ENCODE measurements at regions not wholly inside any gene's neighbourhood (a gene's known extent, or its start where the extent isn't known, plus 50 kb on each side); places are given as distances from the start of the nearest gene placed in this dataset.

- Mint-ChIP-seq H3K4me1 (peaks cover 47% of the 10 kb centered on the region), H3K27ac (peak overlapping the region; percentile 91), H3K9me3 (no peaks in the 10 kb centered on the region), H3K36me3 (no peaks in the 10 kb centered on the region), H3K27me3 (no peaks in the 10 kb centered on the region), H3K4me3 (peak overlapping the region; percentile 85)
- peak; percentile 78 for ATAC-seq (ENCODE audit: low read depth)
- DNase-seq (ENCODE audit: low spot score in 2 of 2): no peak
Observed at GRCh38 chr11:128262463-128263345, 324.7 kb downstream of the ETS1 start.

- no peak for DNase-seq (ENCODE audit: low spot score in 2 of 2)
- H3K4me3 Mint-ChIP-seq: peak overlapping the region; percentile 56
- no peaks in the 10 kb centered on the region for H3K36me3 Mint-ChIP-seq
- H3K4me1 Mint-ChIP-seq: peaks cover 54% of the 10 kb centered on the region
- H3K27ac Mint-ChIP-seq: no peak overlapping the region
- ATAC-seq (ENCODE audit: low read depth): no peak
- no peaks in the 10 kb centered on the region for H3K27me3 Mint-ChIP-seq
- no peaks in the 10 kb centered on the region for H3K9me3 Mint-ChIP-seq
Observed at GRCh38 chr11:128261011-128261421, 326.3 kb downstream of the ETS1 start.

GRCh38 chr11:128260398-128260797 is 327.0 kb downstream of the ETS1 start:
- Mint-ChIP-seq H3K27ac (peak overlapping the region; percentile 73), H3K36me3 (no peaks in the 10 kb centered on the region), H3K9me3 (no peaks in the 10 kb centered on the region), H3K4me3 (peak overlapping the region; percentile 13), H3K4me1 (peaks cover 58% of the 10 kb centered on the region), H3K27me3 (no peaks in the 10 kb centered on the region)
- DNase-seq (ENCODE audit: low spot score in 2 of 2) (no peak), ATAC-seq (ENCODE audit: low read depth) (no peak)

- Mint-ChIP-seq H3K27ac (peak overlapping the region; percentile 73), H3K36me3 (no peaks in the 10 kb centered on the region), H3K4me3 (peak overlapping the region; percentile 56), H3K27me3 (no peaks in the 10 kb centered on the region), H3K9me3 (no peaks in the 10 kb centered on the region), H3K4me1 (peaks cover 58% of the 10 kb centered on the region)
- DNase-seq (ENCODE audit: low spot score in 2 of 2) (no peak), ATAC-seq (ENCODE audit: low read depth) (no peak)
Observed at GRCh38 chr11:128259816-128260215, 327.5 kb downstream of the ETS1 start.

- H3K4me1 Mint-ChIP-seq: peaks cover 29% of the 10 kb centered on the region
- no peaks in the 10 kb centered on the region for H3K9me3 Mint-ChIP-seq
- H3K4me3 Mint-ChIP-seq: no peak overlapping the region
- H3K27ac Mint-ChIP-seq: no peak overlapping the region
- DNase-seq (ENCODE audit: low spot score in 2 of 2) (no peak), ATAC-seq (ENCODE audit: low read depth) (no peak)
- H3K36me3 Mint-ChIP-seq: no peaks in the 10 kb centered on the region
- H3K27me3 Mint-ChIP-seq: no peaks in the 10 kb centered on the region
Observed at GRCh38 chr11:128254941-128255340, 332.4 kb downstream of the ETS1 start.

- H3K9me3 Mint-ChIP-seq: no peaks in the 10 kb centered on the region
- H3K27ac Mint-ChIP-seq: no peak overlapping the region
- H3K4me1 Mint-ChIP-seq: peaks cover 7% of the 10 kb centered on the region
- H3K27me3 Mint-ChIP-seq: no peaks in the 10 kb centered on the region
- no peak for ATAC-seq (ENCODE audit: low read depth)
- no peak for DNase-seq (ENCODE audit: low spot score in 2 of 2)
- no peak overlapping the region for H3K4me3 Mint-ChIP-seq
- H3K36me3 Mint-ChIP-seq: no peaks in the 10 kb centered on the region
Observed at GRCh38 chr11:128251140-128251539, 336.2 kb downstream of the ETS1 start.

GRCh38 chr11:128250482-128250881 is 336.9 kb downstream of the ETS1 start:
- Mint-ChIP-seq H3K27ac (no peak overlapping the region), H3K4me3 (no peak overlapping the region), H3K27me3 (peaks cover 1% of the 10 kb centered on the region), H3K36me3 (no peaks in the 10 kb centered on the region), H3K4me1 (peaks cover 2% of the 10 kb centered on the region), H3K9me3 (no peaks in the 10 kb centered on the region)
- DNase-seq (ENCODE audit: low spot score in 2 of 2): no peak
- ATAC-seq (ENCODE audit: low read depth): no peak

GRCh38 chr11:128246810-128247594 is 340.4 kb downstream of the ETS1 start:
- Mint-ChIP-seq H3K9me3 (no peaks in the 10 kb centered on the region), H3K4me1 (no peaks in the 10 kb centered on the region), H3K4me3 (no peak overlapping the region), H3K27ac (no peak overlapping the region), H3K27me3 (peaks cover 1% of the 10 kb centered on the region), H3K36me3 (no peaks in the 10 kb centered on the region)
- ATAC-seq (ENCODE audit: low read depth): no peak
- no peak for DNase-seq (ENCODE audit: low spot score in 2 of 2)

- H3K9me3 Mint-ChIP-seq: no peaks in the 10 kb centered on the region
- H3K4me1 Mint-ChIP-seq: no peaks in the 10 kb centered on the region
- H3K27me3 Mint-ChIP-seq: peaks cover 1% of the 10 kb centered on the region
- no peaks in the 10 kb centered on the region for H3K36me3 Mint-ChIP-seq
- H3K27ac Mint-ChIP-seq: no peak overlapping the region
- H3K4me3 Mint-ChIP-seq: no peak overlapping the region
- ATAC-seq (ENCODE audit: low read depth): no peak
- DNase-seq (ENCODE audit: low spot score in 2 of 2): no peak
Observed at GRCh38 chr11:128246364-128246801, 341.0 kb downstream of the ETS1 start.

- H3K27ac Mint-ChIP-seq: no peak overlapping the region
- no peaks in the 10 kb centered on the region for H3K4me1 Mint-ChIP-seq
- H3K4me3 Mint-ChIP-seq: no peak overlapping the region
- H3K27me3 Mint-ChIP-seq: peaks cover 1% of the 10 kb centered on the region
- no peaks in the 10 kb centered on the region for H3K9me3 Mint-ChIP-seq
- no peak for ATAC-seq (ENCODE audit: low read depth)
- no peak for DNase-seq (ENCODE audit: low spot score in 2 of 2)
- no peaks in the 10 kb centered on the region for H3K36me3 Mint-ChIP-seq
Observed at GRCh38 chr11:128244871-128245270, 342.5 kb downstream of the ETS1 start.

GRCh38 chr11:128242451-128242850 is 344.9 kb downstream of the ETS1 start:
- DNase-seq (ENCODE audit: low spot score in 2 of 2) (no peak), ATAC-seq (ENCODE audit: low read depth) (no peak)
- H3K36me3 Mint-ChIP-seq: no peaks in the 10 kb centered on the region
- peaks cover 1% of the 10 kb centered on the region for H3K27me3 Mint-ChIP-seq
- H3K4me3 Mint-ChIP-seq: no peak overlapping the region
- peaks cover 12% of the 10 kb centered on the region for H3K4me1 Mint-ChIP-seq
- no peak overlapping the region for H3K27ac Mint-ChIP-seq
- no peaks in the 10 kb centered on the region for H3K9me3 Mint-ChIP-seq

GRCh38 chr11:128240546-128240945 is 346.8 kb downstream of the ETS1 start:
- Mint-ChIP-seq H3K36me3 (no peaks in the 10 kb centered on the region), H3K9me3 (no peaks in the 10 kb centered on the region), H3K4me1 (peaks cover 12% of the 10 kb centered on the region), H3K4me3 (no peak overlapping the region), H3K27ac (no peak overlapping the region), H3K27me3 (no peaks in the 10 kb centered on the region)
- ATAC-seq (ENCODE audit: low read depth): no peak
- DNase-seq (ENCODE audit: low spot score in 2 of 2): no peak

GRCh38 chr11:128239306-128239705 is 348.1 kb downstream of the ETS1 start:
- ATAC-seq (ENCODE audit: low read depth) (no peak), DNase-seq (ENCODE audit: low spot score in 2 of 2) (no peak)
- no peaks in the 10 kb centered on the region for H3K9me3 Mint-ChIP-seq
- H3K4me1 Mint-ChIP-seq: peaks cover 12% of the 10 kb centered on the region
- H3K36me3 Mint-ChIP-seq: no peaks in the 10 kb centered on the region
- H3K27me3 Mint-ChIP-seq: no peaks in the 10 kb centered on the region
- peak overlapping the region; percentile 70 for H3K4me3 Mint-ChIP-seq
- H3K27ac Mint-ChIP-seq: peak overlapping the region; percentile 77

GRCh38 chr11:128238521-128239265 is 348.7 kb downstream of the ETS1 start:
- ATAC-seq (ENCODE audit: low read depth): peak; percentile 87
- Mint-ChIP-seq H3K4me1 (peaks cover 12% of the 10 kb centered on the region), H3K27ac (peak overlapping the region; percentile 77), H3K9me3 (no peaks in the 10 kb centered on the region), H3K4me3 (peak overlapping the region; percentile 70), H3K36me3 (no peaks in the 10 kb centered on the region), H3K27me3 (no peaks in the 10 kb centered on the region)
- no peak for DNase-seq (ENCODE audit: low spot score in 2 of 2)
